ENCODE measurements at regions not wholly inside any gene's neighbourhood (a gene's known extent, or its start where the extent isn't known, plus 50 kb on each side); places are given as distances from the start of the nearest gene placed in this dataset.
"Not testable (repeated sequence)": the region's sequence is repeated elsewhere in the genome, so short reads cannot be mapped to it uniquely, and the experiment has no call there.

DNA sequence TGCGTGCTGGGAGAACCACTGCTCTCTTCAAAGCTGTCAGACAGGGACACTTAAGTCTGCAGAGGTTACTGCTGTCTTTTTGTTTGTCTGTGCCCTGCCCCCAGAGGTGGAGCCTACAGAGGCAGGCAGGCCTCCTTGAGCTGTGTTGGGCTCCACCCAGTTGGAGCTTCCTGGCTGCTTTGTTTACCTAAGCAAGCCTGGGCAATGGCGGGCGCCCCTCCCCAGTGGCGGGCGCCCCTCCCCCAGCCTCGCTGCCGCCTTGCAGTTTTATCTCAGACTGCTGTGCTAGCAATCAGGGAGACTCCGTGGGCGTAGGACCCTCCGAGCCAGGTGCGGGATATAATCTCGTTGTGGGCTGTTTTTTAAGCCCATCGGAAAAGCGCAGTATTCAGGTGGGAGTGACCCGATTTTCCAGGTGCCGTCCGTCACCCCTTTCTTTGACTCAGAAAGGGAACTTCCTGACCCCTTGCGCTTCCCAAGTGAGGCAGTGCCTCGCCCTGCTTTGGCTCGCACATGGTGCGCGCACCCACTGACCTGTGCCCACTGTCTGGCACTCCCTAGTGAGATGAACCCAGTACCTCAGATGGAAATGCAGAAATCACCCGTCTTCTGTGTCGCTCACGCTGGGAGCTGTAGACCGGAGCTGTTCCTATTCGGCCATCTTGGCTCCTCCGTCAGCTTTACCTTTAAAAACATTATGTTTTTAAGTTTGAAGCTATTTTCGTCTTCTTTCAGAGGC, 954.6 kb upstream of the COX7C start:
- H2AFZ ChIP-seq (ENCODE audit: low read depth, low read length); H3K4me3 ChIP-seq (ENCODE audit: low read length); H3K36me3 ChIP-seq (ENCODE audit: insufficient read depth, low read length): not testable (repeated sequence)

DNA sequence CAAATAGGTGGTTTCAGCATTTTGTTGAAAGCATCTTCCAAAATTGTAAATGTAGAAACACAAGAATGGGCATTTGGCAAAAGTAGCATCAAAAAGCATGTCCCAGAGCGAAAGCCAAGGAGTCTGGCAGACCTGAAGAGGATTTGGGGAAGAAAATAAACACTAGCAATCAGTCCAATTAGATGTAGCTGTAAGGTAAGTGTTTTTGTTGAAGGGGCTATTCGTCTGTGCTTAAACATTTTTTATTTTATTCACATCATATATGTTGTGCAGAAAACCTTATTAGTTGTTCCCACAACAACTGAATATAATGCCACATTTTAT, 954.1 kb upstream of the COX7C start:
- Histone ChIP-seq H4K20me1 (ENCODE audit: insufficient read depth) (no peaks in the 10 kb centered on the region), H3K27ac (ENCODE audit: low read length) (no peak overlapping the region), H3K27me3 (ENCODE audit: insufficient read depth, low read depth, low read length) (no peaks in the 10 kb centered on the region), H3F3A (ENCODE audit: insufficient read depth, low read length, poor library complexity, severe bottlenecking) (no peaks in the 10 kb centered on the region), H3K9me2 (ENCODE audit: insufficient read depth, low read length) (no peaks in the 10 kb centered on the region), H2AFZ (ENCODE audit: low read depth, low read length) (no peak overlapping the region), H3K9ac (ENCODE audit: low read length) (no peak overlapping the region), H3K9me3 (ENCODE audit: low read length) (no peaks in the 10 kb centered on the region), H3K4me3 (ENCODE audit: low read length) (no peak overlapping the region), H3K4me2 (ENCODE audit: low read length) (no peak overlapping the region), H3K79me2 (replicated peaks; ENCODE audit: insufficient read depth, low read length) (no peaks in the 10 kb centered on the region), H3K36me3 (ENCODE audit: insufficient read depth, low read length) (no peaks in the 10 kb centered on the region)
- TF ChIP-seq RAD21 (conservative IDR thresholded peaks at IDR 0.05) (no peak), SMC3 (conservative IDR thresholded peaks at IDR 0.05; ENCODE audit: poor library complexity) (no peak)

More for the DNA sequence above, 954.6 kb upstream of the COX7C start:
- H3K27me3 ChIP-seq (ENCODE audit: insufficient read depth, low read depth, low read length); H3K79me2 ChIP-seq (replicated peaks; ENCODE audit: insufficient read depth, low read length); H3K9ac ChIP-seq (ENCODE audit: low read length); H3K27ac ChIP-seq (ENCODE audit: low read length); H3K9me2 ChIP-seq (ENCODE audit: insufficient read depth, low read length); H3K4me2 ChIP-seq (ENCODE audit: low read length); H4K20me1 ChIP-seq (ENCODE audit: insufficient read depth); H3F3A ChIP-seq (ENCODE audit: insufficient read depth, low read length, poor library complexity, severe bottlenecking); H3K9me3 ChIP-seq (ENCODE audit: low read length): not testable (repeated sequence)

DNA sequence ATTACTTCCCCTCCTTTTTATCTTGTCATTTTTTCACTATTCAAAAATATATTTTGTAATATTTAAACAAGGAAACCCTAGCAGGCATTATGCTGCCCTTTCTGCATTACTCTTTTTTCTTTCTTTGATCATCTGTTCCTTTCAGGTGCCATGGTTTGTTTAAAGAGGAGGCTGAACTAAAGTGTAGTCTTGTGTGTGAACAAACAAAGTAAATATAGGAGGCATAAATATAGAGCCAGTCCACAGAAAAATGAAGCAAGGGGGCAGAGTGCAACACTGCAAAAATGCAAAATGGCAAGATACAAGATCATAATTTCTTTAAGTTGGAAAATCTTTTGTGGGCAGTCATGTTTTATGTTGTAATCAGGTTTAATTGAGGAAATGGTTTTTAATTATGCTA, 947.3 kb upstream of the COX7C start:
- Histone ChIP-seq H3K36me3 (ENCODE audit: insufficient read depth, low read length) (no peaks in the 10 kb centered on the region), H4K20me1 (ENCODE audit: insufficient read depth) (no peaks in the 10 kb centered on the region), H3K4me2 (ENCODE audit: low read length) (no peak overlapping the region), H3K79me2 (replicated peaks; ENCODE audit: insufficient read depth, low read length) (no peaks in the 10 kb centered on the region), H3K27me3 (ENCODE audit: insufficient read depth, low read depth, low read length) (no peaks in the 10 kb centered on the region), H3K9ac (ENCODE audit: low read length) (no peak overlapping the region), H3F3A (ENCODE audit: insufficient read depth, low read length, poor library complexity, severe bottlenecking) (no peaks in the 10 kb centered on the region), H3K9me2 (ENCODE audit: insufficient read depth, low read length) (no peaks in the 10 kb centered on the region), H3K9me3 (ENCODE audit: low read length) (no peaks in the 10 kb centered on the region), H3K27ac (ENCODE audit: low read length) (no peak overlapping the region), H3K4me3 (ENCODE audit: low read length) (no peak overlapping the region), H2AFZ (ENCODE audit: low read depth, low read length) (no peak overlapping the region)
- TF ChIP-seq TAF1 (IDR thresholded peaks at IDR 0.05; ENCODE audit: low read depth) (no peak), MXI1 (conservative IDR thresholded peaks at IDR 0.05; ENCODE audit: poor library complexity, severe bottlenecking) (no peak)
- TF ChIP-seq, protein P1, sequence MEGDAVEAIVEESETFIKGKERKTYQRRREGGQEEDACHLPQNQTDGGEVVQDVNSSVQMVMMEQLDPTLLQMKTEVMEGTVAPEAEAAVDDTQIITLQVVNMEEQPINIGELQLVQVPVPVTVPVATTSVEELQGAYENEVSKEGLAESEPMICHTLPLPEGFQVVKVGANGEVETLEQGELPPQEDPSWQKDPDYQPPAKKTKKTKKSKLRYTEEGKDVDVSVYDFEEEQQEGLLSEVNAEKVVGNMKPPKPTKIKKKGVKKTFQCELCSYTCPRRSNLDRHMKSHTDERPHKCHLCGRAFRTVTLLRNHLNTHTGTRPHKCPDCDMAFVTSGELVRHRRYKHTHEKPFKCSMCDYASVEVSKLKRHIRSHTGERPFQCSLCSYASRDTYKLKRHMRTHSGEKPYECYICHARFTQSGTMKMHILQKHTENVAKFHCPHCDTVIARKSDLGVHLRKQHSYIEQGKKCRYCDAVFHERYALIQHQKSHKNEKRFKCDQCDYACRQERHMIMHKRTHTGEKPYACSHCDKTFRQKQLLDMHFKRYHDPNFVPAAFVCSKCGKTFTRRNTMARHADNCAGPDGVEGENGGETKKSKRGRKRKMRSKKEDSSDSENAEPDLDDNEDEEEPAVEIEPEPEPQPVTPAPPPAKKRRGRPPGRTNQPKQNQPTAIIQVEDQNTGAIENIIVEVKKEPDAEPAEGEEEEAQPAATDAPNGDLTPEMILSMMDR (IDR thresholded peaks at IDR 0.05; ENCODE audit: poor library complexity, severe bottlenecking) = no peak

DNA sequence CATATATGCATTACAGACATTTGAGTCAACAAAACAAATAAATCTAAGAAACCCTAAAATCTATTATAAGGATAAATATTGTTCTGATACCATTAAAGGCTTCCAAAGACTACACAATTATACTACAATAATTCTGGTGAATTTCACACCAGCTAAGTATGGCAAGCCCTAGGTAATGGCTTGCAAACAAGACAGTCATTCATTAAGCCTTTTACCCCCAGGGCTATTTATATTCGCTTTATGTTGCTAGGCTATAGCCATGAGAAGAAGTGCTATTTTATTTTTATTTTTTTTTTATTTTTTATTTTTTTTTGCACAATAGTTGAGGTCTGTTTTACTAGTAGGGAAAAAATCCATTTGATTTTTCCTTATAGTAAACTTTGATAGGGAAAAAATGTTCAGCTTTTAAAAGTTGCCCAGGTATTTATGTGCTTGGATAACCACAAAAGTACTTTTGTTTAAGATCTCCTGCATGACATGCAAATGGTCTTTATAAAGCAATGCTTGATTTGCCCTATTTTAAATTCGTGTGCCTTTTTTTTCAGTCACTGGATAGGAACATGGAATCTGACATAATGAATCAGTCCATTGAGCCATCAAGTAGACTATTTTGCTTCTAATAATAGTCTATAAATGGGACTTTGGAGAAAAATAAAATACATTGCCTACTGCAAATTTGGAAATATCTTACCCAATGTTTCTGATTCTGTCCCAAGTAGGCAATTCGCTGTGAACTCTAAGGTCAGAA, 946.3 kb upstream of the COX7C start:
- Histone ChIP-seq H3F3A (ENCODE audit: insufficient read depth, low read length, poor library complexity, severe bottlenecking) (no peaks in the 10 kb centered on the region), H3K79me2 (replicated peaks; ENCODE audit: insufficient read depth, low read length) (no peaks in the 10 kb centered on the region), H3K36me3 (ENCODE audit: insufficient read depth, low read length) (no peaks in the 10 kb centered on the region), H3K9me2 (ENCODE audit: insufficient read depth, low read length) (no peaks in the 10 kb centered on the region), H3K9me3 (ENCODE audit: low read length) (no peaks in the 10 kb centered on the region), H3K27me3 (ENCODE audit: insufficient read depth, low read depth, low read length) (no peaks in the 10 kb centered on the region), H3K4me3 (ENCODE audit: low read length) (no peak overlapping the region), H2AFZ (ENCODE audit: low read depth, low read length) (no peak overlapping the region), H3K9ac (ENCODE audit: low read length) (no peak overlapping the region), H4K20me1 (ENCODE audit: insufficient read depth) (no peaks in the 10 kb centered on the region), H3K27ac (ENCODE audit: low read length) (no peak overlapping the region), H3K4me2 (ENCODE audit: low read length) (no peak overlapping the region)
- TF ChIP-seq, protein P1 (IDR thresholded peaks at IDR 0.05; ENCODE audit: poor library complexity, severe bottlenecking) = no peak
- TF ChIP-seq POLR2AphosphoS5 (IDR thresholded peaks at IDR 0.05) = no peak
- TF ChIP-seq, protein P2, sequence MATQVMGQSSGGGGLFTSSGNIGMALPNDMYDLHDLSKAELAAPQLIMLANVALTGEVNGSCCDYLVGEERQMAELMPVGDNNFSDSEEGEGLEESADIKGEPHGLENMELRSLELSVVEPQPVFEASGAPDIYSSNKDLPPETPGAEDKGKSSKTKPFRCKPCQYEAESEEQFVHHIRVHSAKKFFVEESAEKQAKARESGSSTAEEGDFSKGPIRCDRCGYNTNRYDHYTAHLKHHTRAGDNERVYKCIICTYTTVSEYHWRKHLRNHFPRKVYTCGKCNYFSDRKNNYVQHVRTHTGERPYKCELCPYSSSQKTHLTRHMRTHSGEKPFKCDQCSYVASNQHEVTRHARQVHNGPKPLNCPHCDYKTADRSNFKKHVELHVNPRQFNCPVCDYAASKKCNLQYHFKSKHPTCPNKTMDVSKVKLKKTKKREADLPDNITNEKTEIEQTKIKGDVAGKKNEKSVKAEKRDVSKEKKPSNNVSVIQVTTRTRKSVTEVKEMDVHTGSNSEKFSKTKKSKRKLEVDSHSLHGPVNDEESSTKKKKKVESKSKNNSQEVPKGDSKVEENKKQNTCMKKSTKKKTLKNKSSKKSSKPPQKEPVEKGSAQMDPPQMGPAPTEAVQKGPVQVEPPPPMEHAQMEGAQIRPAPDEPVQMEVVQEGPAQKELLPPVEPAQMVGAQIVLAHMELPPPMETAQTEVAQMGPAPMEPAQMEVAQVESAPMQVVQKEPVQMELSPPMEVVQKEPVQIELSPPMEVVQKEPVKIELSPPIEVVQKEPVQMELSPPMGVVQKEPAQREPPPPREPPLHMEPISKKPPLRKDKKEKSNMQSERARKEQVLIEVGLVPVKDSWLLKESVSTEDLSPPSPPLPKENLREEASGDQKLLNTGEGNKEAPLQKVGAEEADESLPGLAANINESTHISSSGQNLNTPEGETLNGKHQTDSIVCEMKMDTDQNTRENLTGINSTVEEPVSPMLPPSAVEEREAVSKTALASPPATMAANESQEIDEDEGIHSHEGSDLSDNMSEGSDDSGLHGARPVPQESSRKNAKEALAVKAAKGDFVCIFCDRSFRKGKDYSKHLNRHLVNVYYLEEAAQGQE (IDR thresholded peaks at IDR 0.05; ENCODE audit: borderline replicate concordance) = no peak
- no peak for TF ChIP-seq MXI1 (conservative IDR thresholded peaks at IDR 0.05; ENCODE audit: poor library complexity, severe bottlenecking)
- no peak for TF ChIP-seq TAF1 (IDR thresholded peaks at IDR 0.05; ENCODE audit: low read depth)
- TF ChIP-seq RAD21 (conservative IDR thresholded peaks at IDR 0.05) = no peak
- no peak for TF ChIP-seq EZH2 (IDR thresholded peaks at IDR 0.05; ENCODE audit: borderline replicate concordance, insufficient read depth, low read length, poor library complexity, severe bottlenecking)

Measured in neural cell (in vitro differentiated cells).